MV-4-11 (cell line): ENCODE measurements at regions not wholly inside any gene's neighbourhood (a gene's known extent, or its start where the extent isn't known, plus 50 kb on each side); places are given as distances from the start of the nearest gene placed in this dataset.

Source experiments
- DNase-seq: peaks from one replicate; lab custom pipeline; 2025; lab: John Stamatoyannopoulos, UW

- no peak for DNase-seq
These were observed 82.6 kb upstream of the CCDC91 start for GRCh38 chr12:28107679-28108078.

- DNase-seq = no peak
These were observed 81.7 kb upstream of the CCDC91 start for GRCh38 chr12:28108599-28108998.

- no peak for DNase-seq
These were observed 79.9 kb upstream of the CCDC91 start for GRCh38 chr12:28110329-28110728.

- DNase-seq = no peak
These were observed 75.8 kb upstream of the CCDC91 start for GRCh38 chr12:28114488-28114887.

- no peak for DNase-seq
These were observed 68.8 kb upstream of the CCDC91 start for GRCh38 chr12:28121433-28121832.

- DNase-seq = no peak
These were observed 68.2 kb upstream of the CCDC91 start for GRCh38 chr12:28121899-28122655.

GRCh38 chr12:28122756-28123155, 67.5 kb upstream of the CCDC91 start:
- no peak for DNase-seq

GRCh38 chr12:28127455-28127854, 62.8 kb upstream of the CCDC91 start:
- DNase-seq = no peak

GRCh38 chr12:28129031-28129430, 61.2 kb upstream of the CCDC91 start:
- no peak for DNase-seq

GRCh38 chr12:28130234-28130624, 60.0 kb upstream of the CCDC91 start:
- no peak for DNase-seq

GRCh38 chr12:28130625-28131598, 59.3 kb upstream of the CCDC91 start:
- no peak for DNase-seq

GRCh38 chr12:28132398-28132797, 57.9 kb upstream of the CCDC91 start:
- DNase-seq = no peak

- DNase-seq = no peak
These were observed 54.3 kb upstream of the CCDC91 start for GRCh38 chr12:28135801-28136439.

- DNase-seq = no peak
These were observed 52.8 kb upstream of the CCDC91 start for GRCh38 chr12:28137414-28137813.

- DNase-seq = no peak
These were observed 49.9 kb upstream of the CCDC91 start for GRCh38 chr12:28140404-28140803.
